ENCODE measurements at regions not wholly inside any gene's neighbourhood (a gene's known extent, or its start where the extent isn't known, plus 50 kb on each side); places are given as distances from the start of the nearest gene placed in this dataset.

DNA sequence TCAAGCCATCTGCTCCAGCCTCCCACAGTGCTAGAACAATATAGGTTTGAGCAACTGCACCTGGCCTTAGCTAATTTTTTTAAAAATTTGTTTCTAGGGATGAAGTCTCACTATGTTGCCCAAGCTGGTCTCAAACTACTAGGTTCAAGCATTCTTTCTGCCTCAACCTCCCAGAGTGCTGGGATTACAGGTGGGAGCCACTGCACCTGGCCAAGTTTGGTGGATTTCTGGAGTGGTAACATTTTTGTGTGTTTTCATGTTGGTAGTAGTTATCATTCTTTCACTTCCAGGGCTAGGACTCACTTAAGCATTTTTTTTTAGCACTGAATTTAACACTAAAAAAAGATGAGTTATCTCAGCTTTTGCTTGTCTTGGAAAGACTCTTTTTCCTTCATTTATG is 328.0 kb upstream of the RGS6 start:
- H3K9me2 ChIP-seq (ENCODE audit: insufficient read depth): no peaks in the 10 kb centered on the region
- DNase-seq: no peak
- POLR2A ChIA-PET (ENCODE audit: unreplicated experiment): no interaction called here
- H3K27me3 ChIP-seq (ENCODE audit: insufficient read depth, low read depth): no peaks in the 10 kb centered on the region
- H4K20me1 ChIP-seq (ENCODE audit: insufficient read depth): peaks cover 61% of the 10 kb centered on the region
- no peak overlapping the region for H3K4me2 ChIP-seq
- peaks cover 80% of the 10 kb centered on the region for H3K79me2 ChIP-seq (ENCODE audit: low read depth)
- no peaks in the 10 kb centered on the region for H3K4me1 ChIP-seq (replicated peaks; ENCODE audit: insufficient read depth)
- TF ChIP-seq CTCF (conservative IDR thresholded peaks at IDR 0.05): no peak
- peaks cover 11% of the 10 kb centered on the region; the same call in 1 of the 2 replicates for H3K36me3 ChIP-seq (ENCODE audit: low read depth)
- peaks cover 13% of the 10 kb centered on the region for H3F3A ChIP-seq (ENCODE audit: insufficient read depth, low read depth)
- no TSS peak for BruUV-seq (replicated peaks)
- intact Hi-C loops (cut with micrococcal nuclease; ENCODE audit: unreplicated experiment): no loop called here
- CTCF ChIA-PET: interaction anchor here (0.6 kb wide), 1 partner anchor 1304 kb away, joined by 3 read pairs; no protein-coding TSS in a partner anchor
- no peak overlapping the region for H3K4me3 ChIP-seq
- peaks cover 12% of the 10 kb centered on the region; the same call in 1 of the 2 replicates for H3K9me3 ChIP-seq (ENCODE audit: insufficient read depth, low read depth)
- H2AFZ ChIP-seq: no peak overlapping the region
- no peak overlapping the region for H3K27ac ChIP-seq

- Histone ChIP-seq H4K20me1 (ENCODE audit: insufficient read depth) (peaks cover 50% of the 10 kb centered on the region), H3K36me3 (ENCODE audit: low read depth) (no peaks in the 10 kb centered on the region), H3K9me2 (ENCODE audit: insufficient read depth) (no peaks in the 10 kb centered on the region), H2AFZ (no peak overlapping the region), H3K79me2 (ENCODE audit: low read depth) (peaks cover 80% of the 10 kb centered on the region), H3K9me3 (ENCODE audit: insufficient read depth, low read depth) (no peaks in the 10 kb centered on the region), H3F3A (ENCODE audit: insufficient read depth, low read depth) (peaks cover 13% of the 10 kb centered on the region), H3K4me2 (no peak overlapping the region), H3K4me1 (replicated peaks; ENCODE audit: insufficient read depth) (no peaks in the 10 kb centered on the region), H3K4me3 (no peak overlapping the region), H3K27me3 (ENCODE audit: insufficient read depth, low read depth) (no peaks in the 10 kb centered on the region), H3K27ac (no peak overlapping the region)
- POLR2A ChIA-PET (ENCODE audit: unreplicated experiment): no interaction called here
- no TSS peak for BruUV-seq (replicated peaks)
- TF ChIP-seq EZH2 (IDR thresholded peaks at IDR 0.05; ENCODE audit: low read depth) (no peak), CTCF (conservative IDR thresholded peaks at IDR 0.05) (no peak)
- DNase-seq: no peak
- intact Hi-C loops (cut with micrococcal nuclease; ENCODE audit: unreplicated experiment): no loop called here
- CTCF ChIA-PET: no interaction called here
Measured at GRCh38 chr14:71606064-71606463, 326.2 kb upstream of the RGS6 start.

DNA sequence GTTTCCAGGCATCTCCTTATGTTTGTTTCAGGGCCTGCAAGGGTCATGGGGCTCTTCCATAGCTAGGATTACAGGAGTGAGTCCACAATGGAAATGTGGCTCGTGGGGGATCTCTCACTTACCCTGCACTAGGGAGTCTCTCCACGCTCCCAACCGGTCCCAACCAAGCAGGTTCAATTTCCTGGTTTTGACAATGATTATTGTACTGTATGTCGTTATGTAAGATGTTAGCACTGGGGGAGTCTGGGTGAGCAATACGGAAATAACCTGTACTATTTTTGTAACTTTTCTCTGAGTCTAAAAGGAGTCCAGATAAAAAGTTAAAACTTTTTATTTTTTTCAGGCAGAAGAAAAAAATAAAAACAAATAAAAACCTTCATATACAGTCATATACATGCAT is 325.7 kb upstream of the RGS6 start:
- H3K9me2 ChIP-seq (ENCODE audit: insufficient read depth): no peaks in the 10 kb centered on the region
- H3K4me3 ChIP-seq: no peak overlapping the region
- no peak for DNase-seq
- H3K4me1 ChIP-seq (replicated peaks; ENCODE audit: insufficient read depth): no peaks in the 10 kb centered on the region
- no peak overlapping the region for H3K27ac ChIP-seq
- H3F3A ChIP-seq (ENCODE audit: insufficient read depth, low read depth): peaks cover 17% of the 10 kb centered on the region
- H3K4me2 ChIP-seq: no peak overlapping the region
- H4K20me1 ChIP-seq (ENCODE audit: insufficient read depth): peaks cover 45% of the 10 kb centered on the region
- CTCF ChIA-PET: no interaction called here
- H2AFZ ChIP-seq: no peak overlapping the region
- H3K79me2 ChIP-seq (ENCODE audit: low read depth): peaks cover 79% of the 10 kb centered on the region
- POLR2A ChIA-PET (ENCODE audit: unreplicated experiment): no interaction called here
- no TSS peak for BruUV-seq (replicated peaks)
- no peaks in the 10 kb centered on the region for H3K36me3 ChIP-seq (ENCODE audit: low read depth)
- intact Hi-C loops (cut with micrococcal nuclease; ENCODE audit: unreplicated experiment): no loop called here
- H3K9me3 ChIP-seq (ENCODE audit: insufficient read depth, low read depth): no peaks in the 10 kb centered on the region
- no peak for TF ChIP-seq CTCF (conservative IDR thresholded peaks at IDR 0.05)
- no peak for TF ChIP-seq EZH2 (IDR thresholded peaks at IDR 0.05; ENCODE audit: low read depth)
- no peaks in the 10 kb centered on the region for H3K27me3 ChIP-seq (ENCODE audit: insufficient read depth, low read depth)

Data from PC-9 (cell line).